Adrenal gland (tissue), 9 donors: ENCODE measurements at regions not wholly inside any gene's neighbourhood (a gene's known extent, or its start where the extent isn't known, plus 50 kb on each side); places are given as distances from the start of the nearest gene placed in this dataset.

ENCODE experiments used
- DNase-seq, 7 donors: peaks; one replicate each; pipeline ENCODE4 v3.0.0-alpha.2; 2019 to 2020
- H3K27ac ChIP-seq, 5 donors: fragments of 200-600 bp; sonication (generic) in 4 of 5; 1 replicate in 3 of 5; 2 replicates in 2 of 5; pipeline versions ENCODE4 v1.5.1 to v1.8.0; 2016 to 2020; ENCODE audit warnings: mild to moderate bottlenecking in 1 of 5
- H3K27me3 ChIP-seq: fragments of 200-600 bp; 2 replicates; pipeline ENCODE4 v1.8.0; 2021
- H3K36me3 ChIP-seq, 2 donors: fragments of 200-600 bp; replicated peaks in 1 of 2; 1 replicate in 1 of 2; 2 replicates in 1 of 2; pipeline versions ENCODE4 v1.5.1 to v1.8.0; 2018 to 2022
- H3K4me1 ChIP-seq, 2 donors: fragments of 200-600 bp; replicated peaks in 1 of 2; 1 replicate in 1 of 2; 2 replicates in 1 of 2; pipeline versions ENCODE4 v1.5.1 to v1.8.0; 2018 to 2021
- H3K4me3 ChIP-seq, 4 donors: fragments of 200-600 bp; sonication (generic) in 3 of 4; one replicate each; pipeline ENCODE4 v1.5.1; 2016 to 2018
- H3K9me3 ChIP-seq, 3 donors: fragments of 200-600 bp; sonication (generic) in 1 of 3; replicated peaks in 1 of 3; 1 replicate in 2 of 3; 2 replicates in 1 of 3; pipeline versions ENCODE4 v1.5.1 to v1.8.0; 2016 to 2021
- CTCF ChIP-seq, 6 experiments: fragments of 450-650 bp in 4 of 6; fragments of 200-600 bp in 2 of 6; sonication (generic) in 1 of 6; IDR thresholded peaks; 1 replicate in 5 of 6; 2 replicates in 1 of 6; pipeline versions ENCODE4 v1.5.1 to v1.8.0; 2016 to 2021; ENCODE audit warnings: antibody characterized with exemption in 6 of 6, mild to moderate bottlenecking in 2 of 6, moderate library complexity in 1 of 6
- POLR2A ChIP-seq, 2 donors: fragments of 450-650 bp; IDR thresholded peaks; one replicate each; pipeline ENCODE4 v1.6.1; 2017; ENCODE audit warnings: antibody characterized with exemption in 2 of 2, mild to moderate bottlenecking in 2 of 2, moderate library complexity in 1 of 2
- WGBS, 4 donors: extraction: QIAGEN DNeasy Blood & Tissue Kit in 2 of 4; methylation state at CpG; one replicate each; pipeline versions ENCODE4 v1.1.5 to v1.1.7; 2013 to 2017; 5-methylcytosine and 5-hydroxymethylcytosine counted together
- intact Hi-C, 2 donors: fragments of 100-400 bp; cut with DNase I; formaldehyde crosslinking; loops; one replicate each; pipeline versions ENCODE4 v1.14.1 to v1.15.0; 2022 to 2023
- donor health status: healthy with polysubstance abuse.
- donor health status: Bipolar disorder and iron deficiency.
- donor health status: DM: yes; HTN: yes; CAD: no.
- donor health status: DM: no; HTN: no; CAD: no.
- donor health status: DM: no; HTN: no; CAD: no.

- H3K4me1 ChIP-seq: no peaks in the 10 kb centered on the region
- 80 to 93% (median 85%) methylated on average over 2 to 3 of the region's 3 CpGs for WGBS, 4 donors
- H3K4me3 ChIP-seq: no peak overlapping the region
- no peak for DNase-seq
- no peak overlapping the region for H3K27ac ChIP-seq
- H3K36me3 ChIP-seq: no peaks in the 10 kb centered on the region
- intact Hi-C loops: no loop called here
- H3K9me3 ChIP-seq: no peaks in the 10 kb centered on the region
- no peak for TF ChIP-seq POLR2A (IDR thresholded peaks at IDR 0.05)
- TF ChIP-seq CTCF (IDR thresholded peaks at IDR 0.05): no peak
- H3K27me3 ChIP-seq: no peaks in the 10 kb centered on the region
These were observed 304.1 kb downstream of the ZNF621 start for GRCh38 chr3:40828741-40829415.

- H3K4me1 ChIP-seq: no peaks in the 10 kb centered on the region
- H3K27me3 ChIP-seq: no peaks in the 10 kb centered on the region
- no peak overlapping the region for H3K27ac ChIP-seq
- H3K4me3 ChIP-seq: no peak overlapping the region
- DNase-seq: no peak
- no peaks in the 10 kb centered on the region for H3K9me3 ChIP-seq
- WGBS, 4 donors: 79 to 91% (median 81%) methylated on average over 2 of the region's 2 CpGs
- intact Hi-C loops: no loop called here
- TF ChIP-seq CTCF (IDR thresholded peaks at IDR 0.05) (no peak), POLR2A (IDR thresholded peaks at IDR 0.05) (no peak)
- no peaks in the 10 kb centered on the region for H3K36me3 ChIP-seq
These were observed 305.1 kb downstream of the ZNF621 start for GRCh38 chr3:40829876-40830275.

- 95 to 100% (median 98%) methylated on average over 2 of the region's 2 CpGs for WGBS, 4 donors
- H3K4me3 ChIP-seq: no peak overlapping the region
- no peaks in the 10 kb centered on the region for H3K27me3 ChIP-seq
- no peaks in the 10 kb centered on the region for H3K9me3 ChIP-seq
- H3K4me1 ChIP-seq: no peaks in the 10 kb centered on the region
- intact Hi-C loops: no loop called here
- no peak overlapping the region for H3K27ac ChIP-seq
- no peaks in the 10 kb centered on the region for H3K36me3 ChIP-seq
- DNase-seq: no peak
- TF ChIP-seq CTCF (IDR thresholded peaks at IDR 0.05) (no peak), POLR2A (IDR thresholded peaks at IDR 0.05) (no peak)
These were observed 312.5 kb downstream of the ZNF621 start for GRCh38 chr3:40837300-40837699.

- no peaks in the 10 kb centered on the region for H3K9me3 ChIP-seq
- 58 to 90% (median 86%) methylated on average over 1 of the region's 1 CpG for WGBS, 4 donors
- H3K4me3 ChIP-seq: no peak overlapping the region
- no peaks in the 10 kb centered on the region for H3K4me1 ChIP-seq
- intact Hi-C loops: no loop called here
- H3K36me3 ChIP-seq: no peaks in the 10 kb centered on the region
- H3K27me3 ChIP-seq: no peaks in the 10 kb centered on the region
- TF ChIP-seq POLR2A (IDR thresholded peaks at IDR 0.05) (no peak), CTCF (IDR thresholded peaks at IDR 0.05) (no peak)
- H3K27ac ChIP-seq: no peak overlapping the region
- DNase-seq: no peak
These were observed 316.4 kb downstream of the ZNF621 start for GRCh38 chr3:40841131-40841530.
